ENCODE measurements at regions not wholly inside any gene's neighbourhood (a gene's known extent, or its start where the extent isn't known, plus 50 kb on each side); places are given as distances from the start of the nearest gene placed in this dataset.

DNA sequence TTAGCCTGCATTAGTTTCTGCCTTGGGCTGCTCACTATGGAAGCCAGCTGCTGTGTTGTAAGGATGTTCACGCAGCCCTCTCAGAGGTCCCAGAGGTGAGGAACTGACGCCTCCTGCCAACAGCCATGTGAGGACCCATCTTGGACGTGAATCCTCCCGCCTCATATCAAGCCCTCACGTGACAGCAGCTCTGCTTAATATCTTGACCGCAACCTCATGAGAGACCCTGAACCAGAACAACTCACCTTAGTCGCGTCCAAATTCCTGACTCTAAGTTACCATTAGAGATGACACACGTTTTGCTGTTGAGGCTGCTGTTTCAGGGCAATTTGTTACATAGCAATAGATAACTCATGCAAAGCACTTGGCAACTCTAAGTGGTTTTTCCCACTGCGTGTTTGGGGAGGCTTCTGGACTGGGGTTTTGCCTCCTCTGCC is 97.7 kb downstream of the TMEM17 start:
- BruUV-seq (replicated peaks): no TSS peak
- Histone ChIP-seq H3K4me1 (ENCODE audit: control insufficient read depth in 1 of 2, insufficient read depth in 2 of 2, low read length in 2 of 2) (peaks cover 15 to 25% of the 10 kb centered on the region in 2 experiments), H3K27me3 (ENCODE audit: insufficient read depth, low read length) (no peaks in the 10 kb centered on the region), H2AFZ (ENCODE audit: low read depth, low read length, poor library complexity, severe bottlenecking) (no peak overlapping the region), H3K9me2 (ENCODE audit: insufficient read depth) (no peaks in the 10 kb centered on the region), H3K9ac (ENCODE audit: low read length) (no peak overlapping the region), H3K4me3 (replicated peaks in 1 of 2; ENCODE audit: low read depth in 1 of 2, low read length in 2 of 2) (no peak overlapping the region), H3K36me3 (ENCODE audit: control insufficient read depth in 1 of 2, insufficient read depth in 2 of 2, low read length in 2 of 2) (no peaks in the 10 kb centered on the region), H3K79me2 (ENCODE audit: insufficient read depth, low read length) (no peaks in the 10 kb centered on the region), H3K27ac (ENCODE audit: low read depth, low read length) (no peak overlapping the region), H3K4me2 (ENCODE audit: low read length) (no peak overlapping the region), H4K20me1 (ENCODE audit: insufficient read depth) (no peaks in the 10 kb centered on the region), H3K9me3 (ENCODE audit: control insufficient read depth in 1 of 2, insufficient read depth in 1 of 2, low read depth in 1 of 2, low read length in 2 of 2) (no peaks in the 10 kb centered on the region)
- TF ChIP-seq SIN3A (IDR thresholded peaks at IDR 0.05; ENCODE audit: low read depth): no peak
- no peak for TF ChIP-seq SRF (IDR thresholded peaks at IDR 0.05; ENCODE audit: low read depth)
- no peak for TF ChIP-seq MAX (IDR thresholded peaks at IDR 0.05)
- TF ChIP-seq, protein P1, sequence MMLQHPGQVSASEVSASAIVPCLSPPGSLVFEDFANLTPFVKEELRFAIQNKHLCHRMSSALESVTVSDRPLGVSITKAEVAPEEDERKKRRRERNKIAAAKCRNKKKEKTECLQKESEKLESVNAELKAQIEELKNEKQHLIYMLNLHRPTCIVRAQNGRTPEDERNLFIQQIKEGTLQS (IDR thresholded peaks at IDR 0.05): no peak
- TF ChIP-seq RAD21 (IDR thresholded peaks at IDR 0.05; ENCODE audit: low read depth): no peak
- TF ChIP-seq SP1 (IDR thresholded peaks at IDR 0.05; ENCODE audit: low read depth): no peak
- no peak for TF ChIP-seq YY1 (IDR thresholded peaks at IDR 0.05; ENCODE audit: extremely low read depth, insufficient replicate concordance, low read depth, low read length)
- TF ChIP-seq CBX3 (IDR thresholded peaks at IDR 0.05; ENCODE audit: low read depth): no peak
- no peak for TF ChIP-seq POLR2A (IDR thresholded peaks at IDR 0.05; ENCODE audit: borderline replicate concordance, extremely low read depth, insufficient read depth, insufficient read length)
- no peak for TF ChIP-seq FOSL1 (IDR thresholded peaks at IDR 0.05; ENCODE audit: low read depth)
- no peak for TF ChIP-seq ZNF274 (IDR thresholded peaks at IDR 0.05; ENCODE audit: low read depth, low read length)
- TF ChIP-seq TCF7L2 (IDR thresholded peaks at IDR 0.05; ENCODE audit: borderline replicate concordance, extremely low read depth, insufficient read depth, insufficient read length): no peak
- no peak for TF ChIP-seq EZH2 (IDR thresholded peaks at IDR 0.05)
- no peak for TF ChIP-seq CTCF (IDR thresholded peaks at IDR 0.05 in 2 of 3, conservative IDR thresholded peaks at IDR 0.05 in 1 of 3; ENCODE audit: borderline replicate concordance in 1 of 3, insufficient read depth in 1 of 3, low read depth in 2 of 3, low read length in 2 of 3)
- TF ChIP-seq EZH2phosphoT487 (IDR thresholded peaks at IDR 0.05; ENCODE audit: borderline replicate concordance): no peak
- no peak for TF ChIP-seq JUND (IDR thresholded peaks at IDR 0.05)
- no peak for TF ChIP-seq ZFX (IDR thresholded peaks at IDR 0.05)
- TF ChIP-seq, protein P2, sequence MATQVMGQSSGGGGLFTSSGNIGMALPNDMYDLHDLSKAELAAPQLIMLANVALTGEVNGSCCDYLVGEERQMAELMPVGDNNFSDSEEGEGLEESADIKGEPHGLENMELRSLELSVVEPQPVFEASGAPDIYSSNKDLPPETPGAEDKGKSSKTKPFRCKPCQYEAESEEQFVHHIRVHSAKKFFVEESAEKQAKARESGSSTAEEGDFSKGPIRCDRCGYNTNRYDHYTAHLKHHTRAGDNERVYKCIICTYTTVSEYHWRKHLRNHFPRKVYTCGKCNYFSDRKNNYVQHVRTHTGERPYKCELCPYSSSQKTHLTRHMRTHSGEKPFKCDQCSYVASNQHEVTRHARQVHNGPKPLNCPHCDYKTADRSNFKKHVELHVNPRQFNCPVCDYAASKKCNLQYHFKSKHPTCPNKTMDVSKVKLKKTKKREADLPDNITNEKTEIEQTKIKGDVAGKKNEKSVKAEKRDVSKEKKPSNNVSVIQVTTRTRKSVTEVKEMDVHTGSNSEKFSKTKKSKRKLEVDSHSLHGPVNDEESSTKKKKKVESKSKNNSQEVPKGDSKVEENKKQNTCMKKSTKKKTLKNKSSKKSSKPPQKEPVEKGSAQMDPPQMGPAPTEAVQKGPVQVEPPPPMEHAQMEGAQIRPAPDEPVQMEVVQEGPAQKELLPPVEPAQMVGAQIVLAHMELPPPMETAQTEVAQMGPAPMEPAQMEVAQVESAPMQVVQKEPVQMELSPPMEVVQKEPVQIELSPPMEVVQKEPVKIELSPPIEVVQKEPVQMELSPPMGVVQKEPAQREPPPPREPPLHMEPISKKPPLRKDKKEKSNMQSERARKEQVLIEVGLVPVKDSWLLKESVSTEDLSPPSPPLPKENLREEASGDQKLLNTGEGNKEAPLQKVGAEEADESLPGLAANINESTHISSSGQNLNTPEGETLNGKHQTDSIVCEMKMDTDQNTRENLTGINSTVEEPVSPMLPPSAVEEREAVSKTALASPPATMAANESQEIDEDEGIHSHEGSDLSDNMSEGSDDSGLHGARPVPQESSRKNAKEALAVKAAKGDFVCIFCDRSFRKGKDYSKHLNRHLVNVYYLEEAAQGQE (IDR thresholded peaks at IDR 0.05; ENCODE audit: low read depth): no peak
- TF ChIP-seq EGR1 (IDR thresholded peaks at IDR 0.05; ENCODE audit: low read depth): no peak
- POLR2A ChIA-PET: no interaction called here
- DNase-seq (ENCODE audit: low read depth, low spot score): no peak
- no peak for ATAC-seq
- RAD21 ChIA-PET (ENCODE audit: low non-redundant PET in 1 of 2, low total read pairs in 2 of 2, uncharacterized antibody in 2 of 2, unreplicated experiment in 2 of 2): interaction anchor here in 1 of 2 experiments (0.7 kb wide), 1 partner anchor 103 kb away, joined by 4 read pairs; no protein-coding TSS in a partner anchor
- CTCF ChIA-PET: interaction anchor here (0.8 kb wide), 1 partner anchor 415 kb away, joined by 4 read pairs; no protein-coding TSS in a partner anchor
- intact Hi-C loops (cut with micrococcal nuclease): no loop called here

Data from HCT116 (cell line).